Choroid plexus epithelial cell (primary cell): ENCODE measurements at regions not wholly inside any gene's neighbourhood (a gene's known extent, or its start where the extent isn't known, plus 50 kb on each side); places are given as distances from the start of the nearest gene placed in this dataset.
"Not testable (repeated sequence)": the region's sequence is repeated elsewhere in the genome, so short reads cannot be mapped to it uniquely, and the experiment has no call there.

Experiments
- DNase-seq: peaks from one replicate; pipeline ENCODE4 v3.0.0-alpha.2; 2010; ENCODE audit warnings: low read depth
- H3K4me3 ChIP-seq: 2 replicates; pipeline ENCODE4 v1.5.1; 2011; ENCODE audit warnings: low read depth, mild to moderate bottlenecking, control low read depth, low read length, moderate library complexity
- TF ChIP-seq, protein P1 (sequence below): conservative IDR thresholded peaks from 2 replicates; pipeline ENCODE4 v1.5.1; 2011; ENCODE audit warnings: low read depth, mild to moderate bottlenecking, control low read depth, inconsistent platforms, low read length, moderate library complexity

DNA sequence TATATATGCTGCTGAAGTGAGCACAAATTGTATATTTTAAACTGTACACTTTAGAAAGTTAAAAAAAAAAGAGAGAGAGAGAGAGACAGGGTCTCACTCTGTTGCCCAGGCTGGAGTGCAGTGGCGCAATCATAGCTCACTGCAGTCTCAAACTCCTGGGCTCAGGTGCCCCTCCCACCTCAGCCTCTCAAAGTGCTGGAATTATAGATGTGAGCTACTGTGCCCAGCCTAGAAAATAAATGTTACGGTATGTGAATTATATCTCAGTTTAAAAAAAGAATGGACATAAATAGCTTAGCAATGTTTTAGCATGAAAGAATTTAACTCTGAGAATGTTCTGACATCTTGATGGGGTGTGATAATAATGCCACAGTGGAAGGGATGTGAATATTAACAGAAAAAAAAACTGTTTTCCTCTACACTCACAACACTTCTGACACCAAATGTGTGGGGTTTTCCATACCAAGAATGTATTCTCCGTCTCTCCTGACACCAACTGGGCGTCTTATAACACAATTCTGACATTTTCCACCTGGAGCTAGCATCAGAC is 162.1 kb downstream of the PLCE1 start:
- TF ChIP-seq, protein P1, sequence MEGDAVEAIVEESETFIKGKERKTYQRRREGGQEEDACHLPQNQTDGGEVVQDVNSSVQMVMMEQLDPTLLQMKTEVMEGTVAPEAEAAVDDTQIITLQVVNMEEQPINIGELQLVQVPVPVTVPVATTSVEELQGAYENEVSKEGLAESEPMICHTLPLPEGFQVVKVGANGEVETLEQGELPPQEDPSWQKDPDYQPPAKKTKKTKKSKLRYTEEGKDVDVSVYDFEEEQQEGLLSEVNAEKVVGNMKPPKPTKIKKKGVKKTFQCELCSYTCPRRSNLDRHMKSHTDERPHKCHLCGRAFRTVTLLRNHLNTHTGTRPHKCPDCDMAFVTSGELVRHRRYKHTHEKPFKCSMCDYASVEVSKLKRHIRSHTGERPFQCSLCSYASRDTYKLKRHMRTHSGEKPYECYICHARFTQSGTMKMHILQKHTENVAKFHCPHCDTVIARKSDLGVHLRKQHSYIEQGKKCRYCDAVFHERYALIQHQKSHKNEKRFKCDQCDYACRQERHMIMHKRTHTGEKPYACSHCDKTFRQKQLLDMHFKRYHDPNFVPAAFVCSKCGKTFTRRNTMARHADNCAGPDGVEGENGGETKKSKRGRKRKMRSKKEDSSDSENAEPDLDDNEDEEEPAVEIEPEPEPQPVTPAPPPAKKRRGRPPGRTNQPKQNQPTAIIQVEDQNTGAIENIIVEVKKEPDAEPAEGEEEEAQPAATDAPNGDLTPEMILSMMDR = no peak
- no peak overlapping the region for H3K4me3 ChIP-seq
- no peak for DNase-seq

DNA sequence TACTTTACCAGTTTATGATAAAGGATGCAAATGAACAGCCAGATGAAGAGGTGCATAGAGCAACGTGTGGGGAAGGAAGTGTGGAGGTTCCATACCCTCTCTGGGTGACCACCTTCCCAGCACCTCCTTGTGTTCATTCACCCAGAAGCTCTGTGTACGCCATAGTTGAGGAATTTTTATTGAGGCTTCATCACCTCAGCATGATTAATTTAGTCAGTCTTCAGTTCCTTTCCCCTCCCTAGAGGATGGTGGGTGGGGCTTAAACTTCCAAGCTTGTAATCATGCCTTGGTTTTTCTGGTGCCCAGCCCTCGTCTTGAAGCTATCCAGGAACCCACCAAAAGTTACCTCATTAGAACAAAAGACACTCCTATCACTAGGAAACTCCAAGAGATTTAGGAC is 162.7 kb downstream of the PLCE1 start:
- H3K4me3 ChIP-seq = no peak overlapping the region
- TF ChIP-seq, protein P1 = no peak
- no peak for DNase-seq

DNA sequence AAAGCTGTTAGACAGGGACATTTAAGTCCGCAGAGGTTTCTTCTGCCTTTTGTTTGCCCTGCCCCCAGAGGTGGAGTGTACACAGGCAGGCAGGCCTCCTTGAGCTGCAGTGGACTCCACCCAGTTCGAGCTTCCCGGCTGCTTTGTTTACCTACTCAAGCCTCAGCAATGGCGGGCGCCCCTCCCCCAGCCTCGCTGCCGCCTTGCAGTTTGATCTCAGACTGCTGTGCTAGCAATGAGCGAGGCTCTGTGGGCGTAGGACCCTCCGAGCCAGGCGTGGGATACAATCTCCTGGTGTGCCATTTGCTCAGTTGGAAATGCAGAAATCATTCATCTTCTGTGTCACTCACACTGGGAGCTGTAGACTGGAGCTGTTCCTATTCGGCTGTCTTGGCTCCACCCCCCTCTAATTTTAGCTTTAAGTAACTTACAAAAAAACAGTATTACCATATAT is 171.5 kb downstream of the PLCE1 start:
- not testable (repeated sequence) for DNase-seq

DNA sequence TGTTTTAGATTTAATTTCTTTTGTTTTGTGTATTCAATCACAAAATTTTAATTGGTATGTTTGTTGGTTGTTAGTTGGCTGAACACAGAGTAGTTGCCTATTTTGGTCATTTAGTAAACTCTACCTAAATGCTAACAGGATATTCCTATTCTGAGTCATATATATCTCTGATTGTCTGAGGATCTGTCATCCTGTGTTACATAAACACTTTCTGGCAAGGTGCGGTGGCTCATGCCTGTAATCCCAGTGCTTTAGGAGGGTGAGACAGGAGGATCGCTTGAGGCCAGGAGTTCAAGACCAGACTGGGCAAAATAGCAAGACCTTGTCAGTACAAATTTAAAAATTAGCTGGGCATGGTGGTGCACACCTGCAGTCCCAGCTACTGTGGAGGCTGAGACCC is 178.6 kb downstream of the PLCE1 start:
- H3K4me3 ChIP-seq = no peak overlapping the region
- TF ChIP-seq, protein P1 = no peak

More for the DNA sequence above, 171.5 kb downstream of the PLCE1 start:
- not testable (repeated sequence) for H3K4me3 ChIP-seq

DNA sequence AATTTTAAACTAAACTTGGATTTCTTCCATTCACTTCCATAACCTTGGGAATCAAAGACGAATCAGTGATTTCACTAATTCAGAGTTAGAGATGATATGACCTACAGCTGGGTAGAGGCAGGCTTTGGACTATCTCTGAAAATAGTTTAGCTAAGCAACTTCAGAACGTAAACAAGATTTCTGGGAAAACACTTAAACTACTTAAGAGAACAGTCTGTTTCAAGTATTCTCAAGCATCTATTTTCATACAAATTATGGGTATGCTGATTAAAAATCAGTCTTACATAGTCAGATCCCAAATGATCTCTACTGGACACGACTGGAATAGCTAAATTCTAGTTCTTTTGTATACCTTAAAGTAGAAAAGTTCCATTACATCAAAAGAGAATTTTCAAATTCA is 179.9 kb downstream of the PLCE1 start:
- TF ChIP-seq, protein P1 = no peak
- no peak for DNase-seq
- H3K4me3 ChIP-seq = no peak overlapping the region

More for the DNA sequence above, 178.6 kb downstream of the PLCE1 start:
- no peak for DNase-seq

DNA sequence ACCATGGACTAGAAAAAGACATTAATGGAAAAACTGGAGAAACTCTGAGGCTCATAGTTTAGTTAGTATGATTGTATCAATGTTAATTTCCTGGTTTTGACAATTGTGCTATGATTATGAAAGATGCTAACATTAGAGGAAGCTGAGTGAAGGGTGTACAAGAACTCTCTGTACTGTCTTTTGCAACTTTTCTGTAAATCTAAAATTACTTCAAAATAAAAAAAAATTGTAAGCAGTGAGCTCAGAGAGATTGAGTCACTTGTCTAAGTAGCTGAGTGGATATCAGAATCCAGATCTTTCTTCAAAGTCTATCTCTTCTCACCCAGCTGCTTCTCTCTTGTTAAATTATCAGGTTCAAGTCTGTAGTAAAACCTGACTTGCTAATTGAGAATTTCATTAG is 181.1 kb downstream of the PLCE1 start:
- TF ChIP-seq, protein P1 = no peak
- peak; percentile 48 for DNase-seq
- H3K4me3 ChIP-seq = no peak overlapping the region

DNA sequence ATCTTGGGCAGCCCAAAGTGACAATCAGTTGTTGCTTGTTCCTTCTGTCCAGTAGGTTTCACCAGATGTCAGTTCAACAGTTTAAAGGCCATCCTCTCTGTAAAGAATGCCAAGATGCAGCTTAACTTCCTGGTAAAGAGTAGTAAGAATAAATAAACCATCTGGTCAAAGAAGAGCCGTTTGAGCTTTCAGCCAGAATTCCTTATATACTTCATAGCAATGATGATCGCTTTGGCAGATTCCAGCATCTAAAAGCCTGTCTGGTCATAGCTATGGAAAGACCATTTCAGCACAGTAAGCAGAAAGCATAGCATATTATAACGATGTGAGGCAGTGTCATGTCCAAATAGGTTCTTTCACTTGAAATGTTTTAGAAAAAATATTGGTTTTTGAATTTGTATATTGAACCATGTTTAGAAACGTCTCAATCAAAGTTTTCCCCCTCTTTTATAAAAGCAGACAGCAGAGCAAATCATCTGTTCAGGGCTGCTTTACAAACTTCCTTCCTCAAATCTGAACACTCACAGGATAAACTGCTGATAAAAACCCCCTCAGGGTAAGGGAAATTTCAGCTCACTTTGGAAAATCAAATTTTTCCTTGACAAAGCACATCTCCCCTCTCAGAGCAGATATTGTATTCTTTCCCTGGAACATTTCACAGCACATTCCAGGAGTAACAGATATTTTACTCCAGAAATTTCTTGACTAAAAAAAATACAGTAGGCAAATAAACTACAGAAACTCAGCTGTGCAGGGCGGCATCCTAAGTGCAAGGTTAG is 184.1 kb downstream of the NOC3L start:
- TF ChIP-seq, protein P1 = no peak
- DNase-seq = peak; percentile 47

More for the DNA sequence above, 184.1 kb downstream of the NOC3L start:
- H3K4me3 ChIP-seq = no peak overlapping the region
